Fibroblast of pulmonary artery (primary cell): ENCODE measurements at regions not wholly inside any gene's neighbourhood (a gene's known extent, or its start where the extent isn't known, plus 50 kb on each side); places are given as distances from the start of the nearest gene placed in this dataset.
"Not testable (repeated sequence)": the region's sequence is repeated elsewhere in the genome, so short reads cannot be mapped to it uniquely, and the experiment has no call there.

Source experiments
- DNase-seq: peaks from one replicate; pipeline ENCODE4 v3.0.0-alpha.2; 2010; ENCODE audit warnings: low read depth
- H3K4me3 ChIP-seq: replicated peaks from 2 replicates; pipeline ENCODE4 v1.5.1; 2011; ENCODE audit warnings: low read depth, mild to moderate bottlenecking, control low read depth, low read length, moderate library complexity
- CTCF ChIP-seq: IDR thresholded peaks from 2 replicates; pipeline ENCODE4 v1.5.1; 2011; ENCODE audit warnings: mild to moderate bottlenecking, control low read depth, low read length, inconsistent platforms; ENCODE audit errors: missing control alignments

GRCh38 chr5:174560861-174561260 is 163.5 kb upstream of the MSX2 start:
- DNase-seq = no peak
- TF ChIP-seq CTCF = no peak
- H3K4me3 ChIP-seq = no peak overlapping the region

GRCh38 chr5:174563040-174563439 is 161.3 kb upstream of the MSX2 start:
- H3K4me3 ChIP-seq, DNase-seq: not testable (repeated sequence)

- TF ChIP-seq CTCF = no peak
- no peak for DNase-seq
Observed at GRCh38 chr5:174563899-174564298, 160.5 kb upstream of the MSX2 start.

GRCh38 chr5:174567506-174568141 is 156.8 kb upstream of the MSX2 start:
- no peak for DNase-seq

More at GRCh38 chr5:174563899-174564298, 160.5 kb upstream of the MSX2 start:
- no peak overlapping the region for H3K4me3 ChIP-seq

GRCh38 chr5:174570662-174571061 is 153.7 kb upstream of the MSX2 start:
- no peak overlapping the region for H3K4me3 ChIP-seq
- DNase-seq = no peak
- TF ChIP-seq CTCF = no peak

More at GRCh38 chr5:174567506-174568141, 156.8 kb upstream of the MSX2 start:
- H3K4me3 ChIP-seq = no peak overlapping the region
- TF ChIP-seq CTCF = no peak

- TF ChIP-seq CTCF = peak; percentile 49
- no peak overlapping the region for H3K4me3 ChIP-seq
- DNase-seq = peak; percentile 94
Observed at GRCh38 chr5:174571662-174572397, 152.6 kb upstream of the MSX2 start.

GRCh38 chr5:174572591-174572990 is 151.8 kb upstream of the MSX2 start:
- TF ChIP-seq CTCF = no peak
- H3K4me3 ChIP-seq = no peak overlapping the region
- DNase-seq = no peak
